ENCODE measurements at regions not wholly inside any gene's neighbourhood (a gene's known extent, or its start where the extent isn't known, plus 50 kb on each side); places are given as distances from the start of the nearest gene placed in this dataset.
"Not testable (repeated sequence)": the region's sequence is repeated elsewhere in the genome, so short reads cannot be mapped to it uniquely, and the experiment has no call there.

DNA sequence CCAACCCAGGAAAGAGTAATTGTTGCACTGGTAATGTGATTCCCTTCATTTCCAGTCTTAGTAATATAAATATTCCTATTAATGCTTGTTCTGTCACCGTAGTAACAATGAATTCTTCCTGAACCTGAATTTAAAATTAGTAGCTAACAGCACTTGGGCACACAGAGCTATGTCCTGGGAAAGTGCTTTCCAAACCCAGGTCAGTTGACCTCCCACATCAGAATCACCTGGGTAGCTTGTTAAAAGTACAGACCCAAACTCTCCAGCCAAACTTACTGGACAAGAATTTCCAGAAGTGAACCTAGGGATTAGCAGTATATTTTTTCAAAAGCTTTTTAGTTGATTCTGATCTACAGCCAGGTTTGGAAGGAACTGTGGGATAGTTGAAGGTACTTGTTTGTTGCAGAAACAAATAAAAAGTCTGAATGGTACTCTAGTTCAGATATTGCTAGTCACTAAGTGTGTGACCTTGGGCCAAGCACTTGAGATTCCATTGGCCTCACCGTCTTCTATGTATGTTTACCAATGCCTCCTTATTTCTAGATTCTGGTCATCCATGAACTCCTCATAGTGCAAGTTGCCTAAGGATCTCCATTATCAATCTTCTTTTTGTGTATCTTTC lies 192.9 kb upstream of the CNKSR2 start:
- TF ChIP-seq, protein P1, sequence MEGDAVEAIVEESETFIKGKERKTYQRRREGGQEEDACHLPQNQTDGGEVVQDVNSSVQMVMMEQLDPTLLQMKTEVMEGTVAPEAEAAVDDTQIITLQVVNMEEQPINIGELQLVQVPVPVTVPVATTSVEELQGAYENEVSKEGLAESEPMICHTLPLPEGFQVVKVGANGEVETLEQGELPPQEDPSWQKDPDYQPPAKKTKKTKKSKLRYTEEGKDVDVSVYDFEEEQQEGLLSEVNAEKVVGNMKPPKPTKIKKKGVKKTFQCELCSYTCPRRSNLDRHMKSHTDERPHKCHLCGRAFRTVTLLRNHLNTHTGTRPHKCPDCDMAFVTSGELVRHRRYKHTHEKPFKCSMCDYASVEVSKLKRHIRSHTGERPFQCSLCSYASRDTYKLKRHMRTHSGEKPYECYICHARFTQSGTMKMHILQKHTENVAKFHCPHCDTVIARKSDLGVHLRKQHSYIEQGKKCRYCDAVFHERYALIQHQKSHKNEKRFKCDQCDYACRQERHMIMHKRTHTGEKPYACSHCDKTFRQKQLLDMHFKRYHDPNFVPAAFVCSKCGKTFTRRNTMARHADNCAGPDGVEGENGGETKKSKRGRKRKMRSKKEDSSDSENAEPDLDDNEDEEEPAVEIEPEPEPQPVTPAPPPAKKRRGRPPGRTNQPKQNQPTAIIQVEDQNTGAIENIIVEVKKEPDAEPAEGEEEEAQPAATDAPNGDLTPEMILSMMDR (IDR thresholded peaks at IDR 0.05; ENCODE audit: unreplicated experiment in 3 of 3), result no peak
- Mint-ChIP-seq H3K9me3 (no peaks in the 10 kb centered on the region), H3K4me3 (no peak overlapping the region), H3K27ac (no peak overlapping the region), H3K36me3 (ENCODE audit: low read depth) (no peaks in the 10 kb centered on the region), H3K4me1 (no peaks in the 10 kb centered on the region), H3K27me3 (ENCODE audit: low read depth) (no peaks in the 10 kb centered on the region)

DNA sequence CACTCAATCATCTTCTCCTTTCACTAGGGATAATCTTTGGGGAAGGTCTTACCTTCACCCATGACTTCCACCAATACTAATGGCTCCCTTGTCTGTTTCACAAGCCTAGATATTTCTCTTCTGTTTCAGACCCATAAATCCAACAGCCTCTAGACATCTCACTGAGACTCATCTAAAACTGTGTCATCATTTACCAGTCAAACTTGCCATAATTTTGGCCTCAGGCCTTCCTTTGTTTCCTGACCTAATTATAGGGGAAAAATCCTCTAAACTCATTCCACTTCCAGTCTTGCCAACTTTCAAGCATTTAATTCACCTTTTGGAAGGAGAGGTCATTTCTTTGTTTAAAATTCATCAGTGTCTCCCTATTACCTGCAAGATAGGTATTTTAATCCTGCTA lies 181.0 kb upstream of the CNKSR2 start:
- H3K36me3 Mint-ChIP-seq (ENCODE audit: low read depth), result no peaks in the 10 kb centered on the region
- no peak overlapping the region for H3K4me3 Mint-ChIP-seq
- TF ChIP-seq, protein P1 (IDR thresholded peaks at IDR 0.05; ENCODE audit: unreplicated experiment in 3 of 3), result no peak
- peaks cover 4% of the 10 kb centered on the region for H3K9me3 Mint-ChIP-seq
- no peaks in the 10 kb centered on the region for H3K27me3 Mint-ChIP-seq (ENCODE audit: low read depth)
- no peaks in the 10 kb centered on the region for H3K4me1 Mint-ChIP-seq
- no peak overlapping the region for H3K27ac Mint-ChIP-seq

DNA sequence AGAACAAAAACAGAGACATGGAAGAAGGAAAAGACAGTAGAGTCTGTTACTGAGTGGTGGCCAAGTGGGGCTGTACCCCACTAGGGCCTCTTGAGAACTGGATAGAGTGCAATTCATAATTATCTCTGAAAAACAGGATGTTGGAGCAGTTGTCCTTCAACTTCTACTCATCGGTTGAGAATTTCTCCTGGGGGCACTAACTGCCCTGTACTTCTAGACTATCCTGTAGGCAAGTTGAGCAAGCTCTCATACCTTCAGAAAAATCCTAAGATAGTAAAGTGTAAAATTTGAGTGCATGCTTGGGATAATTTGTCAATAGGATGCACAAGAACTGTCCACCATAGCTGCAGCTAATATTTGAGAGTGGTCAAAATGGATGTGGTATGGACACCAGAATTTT lies 179.7 kb upstream of the CNKSR2 start:
- H3K9me3 Mint-ChIP-seq, result no peaks in the 10 kb centered on the region
- no peaks in the 10 kb centered on the region for H3K36me3 Mint-ChIP-seq (ENCODE audit: low read depth)
- H3K27ac Mint-ChIP-seq, result no peak overlapping the region
- no peak overlapping the region for H3K4me3 Mint-ChIP-seq
- TF ChIP-seq, protein P1 (IDR thresholded peaks at IDR 0.05; ENCODE audit: unreplicated experiment in 3 of 3), result no peak
- H3K27me3 Mint-ChIP-seq (ENCODE audit: low read depth), result no peaks in the 10 kb centered on the region
- H3K4me1 Mint-ChIP-seq, result no peaks in the 10 kb centered on the region

DNA sequence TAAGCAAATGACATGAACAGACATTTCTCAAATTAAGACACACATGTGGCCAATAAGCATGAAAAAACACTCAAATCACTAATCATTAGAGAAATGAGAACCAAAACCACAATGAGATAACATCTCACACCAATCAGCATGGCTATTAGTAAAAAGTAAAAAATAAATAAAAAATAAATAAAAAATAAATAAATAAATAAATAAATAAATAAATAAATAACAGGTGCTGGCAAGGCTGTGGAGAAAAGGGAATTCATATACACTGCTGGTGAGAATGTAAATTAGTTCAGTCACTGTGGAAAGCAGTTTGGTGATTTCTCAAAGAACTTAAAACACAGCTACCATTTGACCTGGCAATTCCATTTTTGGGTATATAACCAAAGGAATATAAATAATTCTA lies 167.1 kb upstream of the CNKSR2 start:
- H3K27ac Mint-ChIP-seq, result no peak overlapping the region
- no peaks in the 10 kb centered on the region for H3K4me1 Mint-ChIP-seq
- H3K27me3 Mint-ChIP-seq (ENCODE audit: low read depth), result no peaks in the 10 kb centered on the region
- H3K9me3 Mint-ChIP-seq, result peaks cover 32% of the 10 kb centered on the region
- TF ChIP-seq, protein P1 (IDR thresholded peaks at IDR 0.05; ENCODE audit: unreplicated experiment in 3 of 3), result no peak
- no peak overlapping the region for H3K4me3 Mint-ChIP-seq
- no peaks in the 10 kb centered on the region for H3K36me3 Mint-ChIP-seq (ENCODE audit: low read depth)

DNA sequence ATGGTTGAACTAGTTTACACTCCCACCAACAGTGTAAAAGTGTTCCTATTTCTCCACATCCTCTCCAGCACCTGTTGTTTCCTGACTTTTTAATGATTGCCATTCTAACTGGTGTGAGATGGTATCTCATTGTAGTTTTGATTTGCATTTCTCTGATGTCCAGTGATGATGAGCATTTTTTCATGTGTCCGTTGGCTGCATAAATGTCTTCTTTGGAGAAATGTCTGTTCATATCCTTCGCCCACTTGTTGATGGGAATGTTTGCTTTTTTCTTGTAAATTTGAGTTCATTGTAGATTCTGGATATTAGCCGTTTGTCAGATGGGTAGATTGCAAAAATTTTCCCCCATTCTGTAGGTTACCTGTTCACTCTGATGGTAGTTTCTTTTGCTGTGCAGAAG lies 155.0 kb upstream of the CNKSR2 start:
- H3K27me3 Mint-ChIP-seq (ENCODE audit: low read depth); H3K4me3 Mint-ChIP-seq; H3K36me3 Mint-ChIP-seq (ENCODE audit: low read depth); H3K4me1 Mint-ChIP-seq; H3K27ac Mint-ChIP-seq: not testable (repeated sequence)
- H3K9me3 Mint-ChIP-seq, result peaks cover 20% of the 10 kb centered on the region

DNA sequence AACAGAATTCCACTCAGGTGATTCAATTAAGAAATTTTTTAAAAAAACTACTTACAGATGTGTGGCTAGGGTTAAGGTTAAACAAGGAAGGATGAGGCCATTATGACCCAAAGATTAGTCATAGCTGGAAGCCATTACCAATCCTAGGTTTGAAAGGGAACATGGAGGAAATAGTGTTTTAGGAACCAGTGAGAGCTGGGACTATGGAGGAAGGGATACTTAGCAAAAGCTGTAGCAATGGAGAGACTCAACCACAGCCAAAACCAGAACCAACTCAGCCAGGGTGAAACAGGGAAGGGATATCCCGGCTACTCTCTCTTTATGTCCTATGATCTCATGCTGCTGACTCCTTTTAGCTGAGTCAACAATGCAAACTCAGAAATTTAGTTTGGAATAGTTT lies 148.6 kb upstream of the CNKSR2 start:
- Mint-ChIP-seq H3K4me1 (no peaks in the 10 kb centered on the region), H3K27ac (no peak overlapping the region), H3K36me3 (ENCODE audit: low read depth) (no peaks in the 10 kb centered on the region), H3K27me3 (ENCODE audit: low read depth) (no peaks in the 10 kb centered on the region), H3K9me3 (peaks cover 18% of the 10 kb centered on the region), H3K4me3 (no peak overlapping the region)
- TF ChIP-seq, protein P1 (IDR thresholded peaks at IDR 0.05; ENCODE audit: unreplicated experiment in 3 of 3), result no peak

DNA sequence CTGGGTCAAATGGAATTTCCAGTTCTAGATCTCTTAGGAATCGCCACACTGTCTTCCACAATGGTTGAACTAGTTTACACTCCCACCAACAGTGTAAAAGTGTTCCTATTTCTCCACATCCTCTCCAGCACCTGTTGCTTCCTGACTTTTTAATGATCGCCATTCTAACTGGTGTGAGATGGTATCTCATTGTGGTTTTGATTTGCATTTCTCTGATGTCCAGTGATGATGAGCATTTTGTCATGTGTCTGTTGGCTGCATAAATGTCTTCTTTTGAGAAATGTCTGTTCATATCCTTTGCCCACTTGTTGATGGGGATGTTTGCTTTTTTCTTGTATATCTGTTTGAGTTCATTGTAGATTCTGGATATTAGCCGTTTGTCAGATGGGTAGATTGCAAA lies 145.2 kb upstream of the CNKSR2 start:
- not testable (repeated sequence) for H3K4me1 Mint-ChIP-seq; H3K4me3 Mint-ChIP-seq; H3K27me3 Mint-ChIP-seq (ENCODE audit: low read depth); H3K27ac Mint-ChIP-seq; H3K36me3 Mint-ChIP-seq (ENCODE audit: low read depth)
- peaks cover 15% of the 10 kb centered on the region for H3K9me3 Mint-ChIP-seq
